ENCODE measurements at regions not wholly inside any gene's neighbourhood (a gene's known extent, or its start where the extent isn't known, plus 50 kb on each side); places are given as distances from the start of the nearest gene placed in this dataset.

DNA sequence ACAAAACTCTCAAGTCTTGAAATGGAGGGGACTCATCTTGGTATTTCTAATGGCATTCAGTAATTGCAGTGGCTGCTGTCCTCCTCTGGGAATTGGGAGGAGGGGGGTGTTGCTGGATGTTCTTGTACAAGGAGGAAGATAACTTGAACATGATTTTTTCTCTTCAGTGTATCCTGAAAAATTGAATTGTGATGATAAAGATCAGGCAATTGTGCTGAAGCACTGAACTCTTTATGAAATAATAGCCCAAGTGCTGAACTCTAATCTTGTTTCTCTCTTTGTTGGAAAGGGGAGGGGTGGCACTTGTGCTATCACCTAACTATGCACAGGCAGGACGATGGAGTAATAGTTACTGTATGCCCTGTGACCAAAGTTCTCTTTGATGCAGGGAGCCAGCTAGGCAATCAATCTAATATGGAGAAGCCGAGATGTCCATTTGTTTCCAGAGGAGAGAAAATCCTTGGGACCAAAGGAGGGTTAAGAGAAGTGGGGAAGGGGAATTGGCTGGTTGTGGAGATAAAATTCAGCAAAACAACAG, 68.1 kb upstream of the ATP2C1 start:
- no peak for TF ChIP-seq SPI1 (IDR thresholded peaks at IDR 0.05; ENCODE audit: borderline replicate concordance, low read depth)
- no peak for TF ChIP-seq REST (IDR thresholded peaks at IDR 0.05; ENCODE audit: insufficient replicate concordance, low read depth)
- TF ChIP-seq CTCF (IDR thresholded peaks at IDR 0.05; ENCODE audit: insufficient read depth, low read length): no peak
- no peak for TF ChIP-seq POLR2AphosphoS5 (IDR thresholded peaks at IDR 0.05; ENCODE audit: low read depth)
- no peak for TF ChIP-seq GABPA (IDR thresholded peaks at IDR 0.05; ENCODE audit: low read depth)
- no peak for DNase-seq (ENCODE audit: low read depth in 1 of 2, low spot score in 1 of 2)
- H3K27ac ChIP-seq (replicated peaks): no peak overlapping the region
- no peaks in the 10 kb centered on the region for H3K27me3 ChIP-seq (ENCODE audit: insufficient read depth, poor library complexity, severe bottlenecking)
- no peak overlapping the region for H3K4me3 ChIP-seq (replicated peaks; ENCODE audit: insufficient read depth, low read length)

- DNase-seq (ENCODE audit: low read depth in 1 of 2, low spot score in 1 of 2): no peak
- Histone ChIP-seq H3K27me3 (ENCODE audit: insufficient read depth, poor library complexity, severe bottlenecking) (no peaks in the 10 kb centered on the region), H3K27ac (replicated peaks) (no peak overlapping the region), H3K4me3 (replicated peaks; ENCODE audit: insufficient read depth, low read length) (no peak overlapping the region)
- TF ChIP-seq GABPA (IDR thresholded peaks at IDR 0.05; ENCODE audit: low read depth) (no peak), SPI1 (IDR thresholded peaks at IDR 0.05; ENCODE audit: borderline replicate concordance, low read depth) (no peak), CTCF (IDR thresholded peaks at IDR 0.05; ENCODE audit: insufficient read depth, low read length) (no peak), POLR2AphosphoS5 (IDR thresholded peaks at IDR 0.05; ENCODE audit: low read depth) (no peak), REST (IDR thresholded peaks at IDR 0.05; ENCODE audit: insufficient replicate concordance, low read depth) (no peak)
These were observed 67.2 kb upstream of the ATP2C1 start for GRCh38 chr3:130826516-130827182.

DNA sequence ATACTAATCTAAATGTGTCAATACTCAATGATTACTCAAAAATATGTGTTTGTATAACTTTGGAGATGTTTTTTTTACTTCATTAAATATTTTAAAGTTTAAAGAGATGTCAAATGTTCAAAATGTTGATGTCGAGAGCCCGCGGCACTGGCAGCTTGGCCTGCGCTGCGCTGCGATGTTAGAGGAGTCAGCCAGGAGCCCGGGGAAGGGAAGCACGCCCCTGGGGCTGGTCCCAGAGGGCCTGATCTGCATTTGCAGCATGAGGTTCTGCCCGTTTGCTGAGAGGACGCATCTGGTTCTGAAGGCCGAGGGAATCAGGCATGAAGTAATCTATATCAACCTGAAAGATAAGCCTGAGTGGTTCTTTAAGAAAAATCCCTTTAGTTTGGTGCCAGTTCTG, 66.4 kb upstream of the ATP2C1 start:
- DNase-seq (ENCODE audit: low read depth in 1 of 2, low spot score in 1 of 2): no peak
- Histone ChIP-seq H3K27ac (replicated peaks) (no peak overlapping the region), H3K27me3 (ENCODE audit: insufficient read depth, poor library complexity, severe bottlenecking) (no peaks in the 10 kb centered on the region), H3K4me3 (replicated peaks; ENCODE audit: insufficient read depth, low read length) (no peak overlapping the region)
- TF ChIP-seq CTCF (IDR thresholded peaks at IDR 0.05; ENCODE audit: insufficient read depth, low read length) (no peak), REST (IDR thresholded peaks at IDR 0.05; ENCODE audit: insufficient replicate concordance, low read depth) (no peak), SPI1 (IDR thresholded peaks at IDR 0.05; ENCODE audit: borderline replicate concordance, low read depth) (no peak), GABPA (IDR thresholded peaks at IDR 0.05; ENCODE audit: low read depth) (no peak), POLR2AphosphoS5 (IDR thresholded peaks at IDR 0.05; ENCODE audit: low read depth) (no peak)

Data from HL-60 (cell line).